ENCODE measurements at regions not wholly inside any gene's neighbourhood (a gene's known extent, or its start where the extent isn't known, plus 50 kb on each side); places are given as distances from the start of the nearest gene placed in this dataset.

GRCh38 chr2:81714817-81715216 is 1410.3 kb upstream of the LRRTM1 start:
- in situ Hi-C loops (cut with MboI), result no loop called here
- DNase-seq (ENCODE audit: low read depth, low spot score), result no peak
- ChIA-PET RAD21 (ENCODE audit: unreplicated experiment) (no interaction called here), CTCF (no interaction called here), POLR2A (no interaction called here), SMC1A (ENCODE audit: uncharacterized antibody, unreplicated experiment) (interaction anchor here (0.7 kb wide), 1 partner anchor 27 kb away, joined by 4 read pairs; no protein-coding TSS in a partner anchor)
- FAIRE-seq, result no peak
- H3K79me2 ChIP-seq (ENCODE audit: control insufficient read depth, insufficient read depth, low read length), result no peaks in the 10 kb centered on the region
- ATAC-seq, result no peak
- no peak overlapping the region for H3K4me3 ChIP-seq
- no peak for TF ChIP-seq ELK1 (IDR thresholded peaks at IDR 0.05; ENCODE audit: low read depth, low read length)
- TF ChIP-seq SPI1 (IDR thresholded peaks at IDR 0.05; ENCODE audit: borderline replicate concordance, insufficient read depth, low read depth, low read length), result no peak
- no peak for TF ChIP-seq ZBTB4 (CRISPR knock-in tag; IDR thresholded peaks at IDR 0.05)
- no peak for TF ChIP-seq IKZF2 (IDR thresholded peaks at IDR 0.05)
- no peak for TF ChIP-seq CHD4 (IDR thresholded peaks at IDR 0.05)
- TF ChIP-seq TBL1XR1 (IDR thresholded peaks at IDR 0.05; ENCODE audit: low read depth, low read length), result no peak
- no peak for TF ChIP-seq SUPT20H (IDR thresholded peaks at IDR 0.05; ENCODE audit: borderline replicate concordance, control insufficient read depth, low read depth, low read length)
- TF ChIP-seq BCL3 (IDR thresholded peaks at IDR 0.05; ENCODE audit: borderline replicate concordance, insufficient read depth, low read depth, low read length, poor library complexity, severe bottlenecking), result no peak
- no peak for TF ChIP-seq POU2F2 (IDR thresholded peaks at IDR 0.05; ENCODE audit: borderline replicate concordance, low read depth, low read length)
- no peak for TF ChIP-seq NBN (IDR thresholded peaks at IDR 0.05)
- TF ChIP-seq NFYB (IDR thresholded peaks at IDR 0.05; ENCODE audit: insufficient read depth, low read depth, low read length), result no peak
- TF ChIP-seq EED (IDR thresholded peaks at IDR 0.05; ENCODE audit: low read depth), result no peak
- no peak for TF ChIP-seq BRCA1 (IDR thresholded peaks at IDR 0.05; ENCODE audit: low read depth, low read length)
- no peak for TF ChIP-seq CREM (IDR thresholded peaks at IDR 0.05; ENCODE audit: low read depth)
- no peak for TF ChIP-seq KAT2A (conservative IDR thresholded peaks at IDR 0.05; ENCODE audit: control insufficient read depth, low read depth, low read length)
- TF ChIP-seq NFIC (IDR thresholded peaks at IDR 0.05; ENCODE audit: low read depth, low read length), result no peak
- no peak overlapping the region for H3K27ac ChIP-seq (ENCODE audit: control insufficient read depth, insufficient read depth)
- H3K9me3 ChIP-seq (replicated peaks; ENCODE audit: control insufficient read depth, insufficient read depth, low read length), result no peaks in the 10 kb centered on the region
- H2AFZ ChIP-seq (ENCODE audit: control insufficient read depth, low read depth, low read length), result no peak overlapping the region
- 0% methylated on average over 2 of the region's 2 CpGs for WGBS (ENCODE audit: insufficient coverage, insufficient replicate concordance, low lambda C conversion rate, missing lambda C conversion rate)
- H3K27me3 ChIP-seq (replicated peaks in 1 of 2; ENCODE audit: control insufficient read depth in 2 of 2, insufficient read depth in 2 of 2, low read length in 1 of 2), result no peaks in the 10 kb centered on the region
- H4K20me1 ChIP-seq (ENCODE audit: control insufficient read depth, insufficient read depth), result no peaks in the 10 kb centered on the region
- H3K9ac ChIP-seq (ENCODE audit: control insufficient read depth, insufficient read depth, low read length), result no peak overlapping the region
- no TSS peak for BruUV-seq (replicated peaks)
- no peak overlapping the region for H3K4me2 ChIP-seq (ENCODE audit: control insufficient read depth, insufficient read depth)
- no peaks in the 10 kb centered on the region for H3K36me3 ChIP-seq (ENCODE audit: control insufficient read depth in 2 of 2, insufficient read depth in 2 of 2, low read length in 1 of 2)
- intact Hi-C loops (cut with micrococcal nuclease; ENCODE audit: unreplicated experiment), result no loop called here
- no peaks in the 10 kb centered on the region for H3K4me1 ChIP-seq (ENCODE audit: control insufficient read depth, insufficient read depth, low read length)
